ENCODE measurements at regions not wholly inside any gene's neighbourhood (a gene's known extent, or its start where the extent isn't known, plus 50 kb on each side); places are given as distances from the start of the nearest gene placed in this dataset.
"Not testable (repeated sequence)": the region's sequence is repeated elsewhere in the genome, so short reads cannot be mapped to it uniquely, and the experiment has no call there.

GRCh38 chr2:8329660-8330622 lies 351.9 kb upstream of the ID2 start:
- in situ Hi-C loops (cut with HindIII; ENCODE audit: low sequenced_read_pairs), result no loop called here

GRCh38 chr2:8331068-8331467 lies 350.8 kb upstream of the ID2 start:
- in situ Hi-C loops (cut with HindIII; ENCODE audit: low sequenced_read_pairs), result no loop called here

GRCh38 chr2:8332646-8333045 lies 349.2 kb upstream of the ID2 start:
- in situ Hi-C loops (cut with HindIII; ENCODE audit: low sequenced_read_pairs), result no loop called here

- in situ Hi-C loops (cut with HindIII; ENCODE audit: low sequenced_read_pairs), result no loop called here
These were observed 348.6 kb upstream of the ID2 start for GRCh38 chr2:8333177-8333831.

- in situ Hi-C loops (cut with HindIII; ENCODE audit: low sequenced_read_pairs), result not testable (repeated sequence)
These were observed 348.0 kb upstream of the ID2 start for GRCh38 chr2:8333832-8334187.

- in situ Hi-C loops (cut with HindIII; ENCODE audit: low sequenced_read_pairs), result no loop called here
These were observed 347.0 kb upstream of the ID2 start for GRCh38 chr2:8334866-8335325.

- in situ Hi-C loops (cut with HindIII; ENCODE audit: low sequenced_read_pairs), result no loop called here
These were observed 346.1 kb upstream of the ID2 start for GRCh38 chr2:8335801-8336200.

- in situ Hi-C loops (cut with HindIII; ENCODE audit: low sequenced_read_pairs), result no loop called here
These were observed 344.5 kb upstream of the ID2 start for GRCh38 chr2:8337321-8337720.

GRCh38 chr2:8342407-8342806 lies 339.4 kb upstream of the ID2 start:
- in situ Hi-C loops (cut with HindIII; ENCODE audit: low sequenced_read_pairs), result no loop called here

- in situ Hi-C loops (cut with HindIII; ENCODE audit: low sequenced_read_pairs), result no loop called here
These were observed 338.8 kb upstream of the ID2 start for GRCh38 chr2:8343031-8343430.

- in situ Hi-C loops (cut with HindIII; ENCODE audit: low sequenced_read_pairs), result no loop called here
These were observed 337.4 kb upstream of the ID2 start for GRCh38 chr2:8344144-8345097.

GRCh38 chr2:8345200-8345599 lies 336.7 kb upstream of the ID2 start:
- in situ Hi-C loops (cut with HindIII; ENCODE audit: low sequenced_read_pairs), result no loop called here

- in situ Hi-C loops (cut with HindIII; ENCODE audit: low sequenced_read_pairs), result no loop called here
These were observed 335.6 kb upstream of the ID2 start for GRCh38 chr2:8346208-8346607.

- in situ Hi-C loops (cut with HindIII; ENCODE audit: low sequenced_read_pairs), result no loop called here
These were observed 335.0 kb upstream of the ID2 start for GRCh38 chr2:8346706-8347430.

GRCh38 chr2:8348911-8349310 lies 332.9 kb upstream of the ID2 start:
- in situ Hi-C loops (cut with HindIII; ENCODE audit: low sequenced_read_pairs), result not testable (repeated sequence)

GRCh38 chr2:8352296-8352695 lies 329.6 kb upstream of the ID2 start:
- in situ Hi-C loops (cut with HindIII; ENCODE audit: low sequenced_read_pairs), result no loop called here

GRCh38 chr2:8352989-8353388 lies 328.9 kb upstream of the ID2 start:
- in situ Hi-C loops (cut with HindIII; ENCODE audit: low sequenced_read_pairs), result no loop called here

- in situ Hi-C loops (cut with HindIII; ENCODE audit: low sequenced_read_pairs), result no loop called here
These were observed 326.6 kb upstream of the ID2 start for GRCh38 chr2:8355102-8355859.

- in situ Hi-C loops (cut with HindIII; ENCODE audit: low sequenced_read_pairs), result no loop called here
These were observed 323.9 kb upstream of the ID2 start for GRCh38 chr2:8357738-8358518.
